Osteocyte (in vitro differentiated cells): ENCODE measurements at regions not wholly inside any gene's neighbourhood (a gene's known extent, or its start where the extent isn't known, plus 50 kb on each side); places are given as distances from the start of the nearest gene placed in this dataset.

ENCODE experiments used
- DNase-seq: peaks from one replicate; pipeline ENCODE4 v3.0.0; 2021; ENCODE audit warnings: mixed read lengths; ENCODE audit not compliant: unreplicated experiment; ENCODE audit errors: extremely low spot score
- H3K27ac Mint-ChIP-seq: one replicate; pipeline ENCODE4 v1.8.0; 2021; ENCODE audit warnings: mild to moderate bottlenecking, mixed read lengths; ENCODE audit not compliant: unreplicated experiment
- H3K27me3 Mint-ChIP-seq: one replicate; pipeline ENCODE4 v1.8.0; 2021; ENCODE audit warnings: mixed read lengths; ENCODE audit not compliant: unreplicated experiment
- H3K36me3 Mint-ChIP-seq: one replicate; pipeline ENCODE4 v1.8.0; 2021; ENCODE audit warnings: mixed read lengths; ENCODE audit not compliant: unreplicated experiment
- H3K4me1 Mint-ChIP-seq: one replicate; pipeline ENCODE4 v1.8.0; 2021; ENCODE audit warnings: mixed read lengths; ENCODE audit not compliant: unreplicated experiment
- H3K4me3 Mint-ChIP-seq: one replicate; pipeline ENCODE4 v1.8.0; 2021; ENCODE audit warnings: mild to moderate bottlenecking, moderate library complexity, mixed read lengths; ENCODE audit not compliant: unreplicated experiment
- H3K9me3 Mint-ChIP-seq: one replicate; pipeline ENCODE4 v1.8.0; 2021; ENCODE audit warnings: mixed read lengths; ENCODE audit not compliant: unreplicated experiment
- CTCF ChIP-seq: fragments of 200-600 bp; sonication (generic); IDR thresholded peaks from 2 replicates; pipeline ENCODE4 v1.5.0; 2021; ENCODE audit warnings: antibody characterized with exemption, mild to moderate bottlenecking, moderate library complexity

DNA sequence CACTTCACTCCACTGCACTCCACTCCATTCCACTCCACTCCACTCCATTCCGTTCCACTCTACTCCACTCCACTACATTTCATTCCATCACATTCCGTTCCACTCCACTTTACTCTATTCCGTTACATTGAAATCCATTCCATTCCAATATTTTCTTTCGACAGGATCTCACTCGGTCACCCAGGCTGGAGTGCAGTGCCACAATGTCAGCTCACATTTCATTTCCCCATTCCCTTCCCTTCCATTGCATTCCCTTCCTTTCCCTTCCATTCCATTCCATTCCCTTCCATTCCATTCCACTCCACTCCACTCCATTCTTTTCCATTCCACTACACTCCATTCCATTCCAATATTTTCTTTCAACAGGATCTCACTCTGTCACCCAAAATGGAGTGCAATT lies 1407.6 kb upstream of the USP9Y start:
- Mint-ChIP-seq H3K36me3 (no peaks in the 10 kb centered on the region), H3K9me3 (peaks cover 5% of the 10 kb centered on the region), H3K4me3 (no peak overlapping the region), H3K27me3 (no peaks in the 10 kb centered on the region), H3K4me1 (no peaks in the 10 kb centered on the region), H3K27ac (no peak overlapping the region)
- no peak for TF ChIP-seq CTCF
- DNase-seq, result no peak

GRCh38 chrY:11334151-11334550 lies 1366.9 kb upstream of the USP9Y start:
- no peaks in the 10 kb centered on the region for H3K9me3 Mint-ChIP-seq
- no peaks in the 10 kb centered on the region for H3K4me1 Mint-ChIP-seq
- peak; percentile 89 for DNase-seq
- no peaks in the 10 kb centered on the region for H3K27me3 Mint-ChIP-seq
- H3K4me3 Mint-ChIP-seq, result no peak overlapping the region
- no peak for TF ChIP-seq CTCF
- H3K27ac Mint-ChIP-seq, result no peak overlapping the region
- H3K36me3 Mint-ChIP-seq, result no peaks in the 10 kb centered on the region
